HepG2 (cell line): ENCODE measurements at regions not wholly inside any gene's neighbourhood (a gene's known extent, or its start where the extent isn't known, plus 50 kb on each side); places are given as distances from the start of the nearest gene placed in this dataset.

ENCODE experiments used
- ATF1 ChIP-seq: IDR thresholded peaks from 2 replicates; pipeline ENCODE4 v1.6.1; 2016; ENCODE audit warnings: mild to moderate bottlenecking, control low read depth
- GABPA ChIP-seq, 2 experiments: IDR thresholded peaks; 2 replicates each; pipeline ENCODE4 v1.6.1; 2011 to 2016; ENCODE audit warnings: low read depth in 2 of 2, low read length in 1 of 2, missing biosample characterization in 1 of 2, missing genetic modification characterization in 1 of 2
- MXI1 ChIP-seq: IDR thresholded peaks from 3 replicates; pipeline ENCODE4 v1.6.1; 2012; ENCODE audit warnings: low read depth, low read length, inconsistent platforms, borderline replicate concordance
- NFKB2 ChIP-seq: sonication (generic); formaldehyde crosslinking; IDR thresholded peaks from 2 replicates; pipeline ENCODE4 v1.4.0; 2020; ENCODE audit warnings: missing genetic modification reagents, borderline replicate concordance
- POLR2A ChIP-seq, 2 experiments: IDR thresholded peaks; 2 replicates each; pipeline ENCODE4 v1.6.1; 2011; ENCODE audit warnings: low read depth in 2 of 2, low read length in 2 of 2, mild to moderate bottlenecking in 1 of 2, moderate library complexity in 1 of 2; ENCODE audit not compliant: insufficient read depth in 1 of 2
- SIN3A ChIP-seq: IDR thresholded peaks from 2 replicates; pipeline ENCODE4 v1.6.1; 2011; ENCODE audit warnings: low read depth, mild to moderate bottlenecking, control low read depth, low read length, borderline replicate concordance
- SNRNP70 ChIP-seq: fragments of 200-400 bp; formaldehyde crosslinking; IDR thresholded peaks from 2 replicates; pipeline ENCODE4 v1.6.1; 2017; ENCODE audit warnings: mild to moderate bottlenecking, low read depth, low read length, moderate library complexity
- ZNF121 ChIP-seq: sonication (generic); formaldehyde crosslinking; IDR thresholded peaks from 2 replicates; pipeline ENCODE4 v1.5.0; 2020; ENCODE audit warnings: mild to moderate bottlenecking, missing genetic modification reagents
- ZNF552 ChIP-seq: sonication (generic); formaldehyde crosslinking; IDR thresholded peaks from 2 replicates; pipeline ENCODE4 v1.9.0; 2022; ENCODE audit warnings: missing genetic modification reagents, mild to moderate bottlenecking, borderline replicate concordance
- TF ChIP-seq, protein P1 (sequence below): sonication (generic); formaldehyde crosslinking; IDR thresholded peaks from 2 replicates; pipeline ENCODE4 v1.5.0; 2020; ENCODE audit warnings: missing genetic modification reagents

DNA sequence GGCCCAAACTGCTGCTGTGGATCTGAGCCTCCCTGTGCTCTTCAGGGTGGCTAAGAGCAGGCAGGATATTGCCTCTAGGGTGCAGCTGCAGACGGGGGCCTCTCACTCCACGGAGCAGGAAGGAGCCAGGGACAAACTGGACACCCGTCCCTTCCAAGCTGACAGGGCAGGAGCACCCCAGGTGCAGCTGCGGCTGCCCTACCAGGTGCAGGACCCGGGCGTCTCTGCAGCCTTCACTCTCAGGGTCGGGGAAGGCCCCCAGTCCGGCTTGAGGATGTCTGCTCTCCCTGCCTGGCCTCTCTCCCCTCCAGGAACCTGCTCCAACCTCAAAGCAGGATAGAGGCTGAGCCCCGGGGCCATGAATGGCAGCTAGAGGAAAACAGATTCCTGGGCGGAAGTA lies 1554.9 kb upstream of the CADM2 start:
- TF ChIP-seq ZNF552, result no peak
- TF ChIP-seq, protein P1, sequence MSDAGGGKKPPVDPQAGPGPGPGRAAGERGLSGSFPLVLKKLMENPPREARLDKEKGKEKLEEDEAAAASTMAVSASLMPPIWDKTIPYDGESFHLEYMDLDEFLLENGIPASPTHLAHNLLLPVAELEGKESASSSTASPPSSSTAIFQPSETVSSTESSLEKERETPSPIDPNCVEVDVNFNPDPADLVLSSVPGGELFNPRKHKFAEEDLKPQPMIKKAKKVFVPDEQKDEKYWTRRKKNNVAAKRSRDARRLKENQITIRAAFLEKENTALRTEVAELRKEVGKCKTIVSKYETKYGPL (CRISPR knock-in tag), result no peak
- no peak for TF ChIP-seq ATF1 (CRISPR knock-in tag)
- no peak for TF ChIP-seq ZNF121
- no peak for TF ChIP-seq MXI1
- no peak for TF ChIP-seq SIN3A
- no peak for TF ChIP-seq NFKB2 (CRISPR knock-in tag)
- no peak for TF ChIP-seq POLR2A (IDR thresholded peaks at IDR 0.05; ENCODE audit: insufficient read depth in 1 of 2, low read depth in 2 of 2, low read length in 2 of 2)
- TF ChIP-seq GABPA (IDR thresholded peaks at IDR 0.05; ENCODE audit: low read depth, low read length), result no peak
- TF ChIP-seq GABPA (CRISPR knock-in tag; IDR thresholded peaks at IDR 0.05; ENCODE audit: low read depth), result no peak
- no peak for TF ChIP-seq SNRNP70
